Bronchial epithelial cell (primary cell): ENCODE measurements at regions not wholly inside any gene's neighbourhood (a gene's known extent, or its start where the extent isn't known, plus 50 kb on each side); places are given as distances from the start of the nearest gene placed in this dataset.
A peak's percentile ranks its signal among the peaks of the same experiment; 100 is the strongest.

Source experiments
- DNase-seq: peaks from one replicate; pipeline ENCODE4 v3.0.0-alpha.2; 2010; ENCODE audit warnings: low read depth
- FAIRE-seq: peaks from 2 replicates; lab custom pipeline; 2011; peaks lifted over from hg19 to GRCh38; lab: Jason Lieb, UNC
- H3K27me3 ChIP-seq: 2 replicates; pipeline ENCODE4 v1.5.1; 2011; ENCODE audit warnings: low read length; ENCODE audit not compliant: control insufficient read depth, insufficient read depth
- H3K36me3 ChIP-seq: 2 replicates; pipeline ENCODE4 v1.5.1; 2011; ENCODE audit warnings: low read length; ENCODE audit not compliant: control insufficient read depth, insufficient read depth
- H3K4me3 ChIP-seq: 2 replicates; pipeline ENCODE4 v1.5.1; 2011; ENCODE audit warnings: mild to moderate bottlenecking, low read depth, low read length, control low read depth
- CTCF ChIP-seq: IDR thresholded peaks from 2 replicates; pipeline ENCODE4 v1.5.1; 2011; ENCODE audit warnings: mild to moderate bottlenecking, moderate library complexity, low read length, control low read depth, inconsistent platforms; ENCODE audit not compliant: insufficient read depth, severe bottlenecking

GRCh38 chr12:23204933-23205778, 580.2 kb downstream of the ETNK1 start:
- FAIRE-seq (no peak), DNase-seq (peak; percentile 66)
- H3K4me3 ChIP-seq, result no peak overlapping the region
- no peaks in the 10 kb centered on the region for H3K27me3 ChIP-seq
- H3K36me3 ChIP-seq, result no peaks in the 10 kb centered on the region
- TF ChIP-seq CTCF, result peak; percentile 69

- H3K4me3 ChIP-seq, result no peak overlapping the region
- DNase-seq (peak; percentile 89), FAIRE-seq (peak; percentile 75)
- H3K27me3 ChIP-seq, result no peaks in the 10 kb centered on the region
- TF ChIP-seq CTCF, result no peak
- no peaks in the 10 kb centered on the region for H3K36me3 ChIP-seq
Observed at GRCh38 chr12:23209793-23210192, 584.8 kb downstream of the ETNK1 start.

GRCh38 chr12:23210573-23210972, 585.6 kb downstream of the ETNK1 start:
- no peak for TF ChIP-seq CTCF
- no peak for FAIRE-seq

GRCh38 chr12:23211384-23212320, 586.7 kb downstream of the ETNK1 start:
- TF ChIP-seq CTCF, result no peak
- H3K4me3 ChIP-seq, result no peak overlapping the region
- DNase-seq (no peak), FAIRE-seq (no peak)
- H3K27me3 ChIP-seq, result no peaks in the 10 kb centered on the region
- H3K36me3 ChIP-seq, result no peaks in the 10 kb centered on the region

More at GRCh38 chr12:23210573-23210972, 585.6 kb downstream of the ETNK1 start:
- H3K36me3 ChIP-seq, result no peaks in the 10 kb centered on the region
- no peaks in the 10 kb centered on the region for H3K27me3 ChIP-seq
- H3K4me3 ChIP-seq, result no peak overlapping the region
- no peak for DNase-seq

- Histone ChIP-seq H3K27me3 (no peaks in the 10 kb centered on the region), H3K4me3 (no peak overlapping the region), H3K36me3 (no peaks in the 10 kb centered on the region)
- FAIRE-seq (no peak), DNase-seq (peak; percentile 22)
- no peak for TF ChIP-seq CTCF
Observed at GRCh38 chr12:23217158-23217557, 592.2 kb downstream of the ETNK1 start.
